ENCODE measurements at regions not wholly inside any gene's neighbourhood (a gene's known extent, or its start where the extent isn't known, plus 50 kb on each side); places are given as distances from the start of the nearest gene placed in this dataset.

- TF ChIP-seq CTCF (IDR thresholded peaks at IDR 0.05; ENCODE audit: control extremely low read depth in 1 of 3, insufficient read depth in 1 of 3, low read depth in 1 of 3, low read length in 3 of 3) (no peak), TCF12 (IDR thresholded peaks at IDR 0.05; ENCODE audit: low read depth, low read length) (no peak), NRF1 (IDR thresholded peaks at IDR 0.05; ENCODE audit: low read depth, low read length) (no peak), SIN3A (conservative IDR thresholded peaks at IDR 0.05 in 1 of 2, IDR thresholded peaks at IDR 0.05 in 1 of 2; ENCODE audit: low read depth in 1 of 2, low read length in 2 of 2) (no peak), CHD7 (IDR thresholded peaks at IDR 0.05; ENCODE audit: insufficient replicate concordance, low read length) (no peak), SRF (IDR thresholded peaks at IDR 0.05; ENCODE audit: low read depth, low read length) (no peak), POLR2A (IDR thresholded peaks at IDR 0.05; ENCODE audit: control extremely low read depth in 1 of 2, low read depth in 2 of 2, low read length in 2 of 2) (no peak), HDAC2 (IDR thresholded peaks at IDR 0.05; ENCODE audit: borderline replicate concordance in 1 of 2, low read depth in 2 of 2, low read length in 2 of 2) (no peak), EP300 (IDR thresholded peaks at IDR 0.05; ENCODE audit: borderline replicate concordance in 1 of 2, low read depth in 2 of 2, low read length in 2 of 2) (no peak), RNF2 (IDR thresholded peaks at IDR 0.05; ENCODE audit: borderline replicate concordance, low read depth, low read length, missing control alignments, poor library complexity, severe bottlenecking) (no peak), YY1 (IDR thresholded peaks at IDR 0.05; ENCODE audit: low read depth, low read length) (no peak), MAFK (IDR thresholded peaks at IDR 0.05; ENCODE audit: low read depth, low read length) (no peak)
These were observed 1358.1 kb downstream of the EFNB2 start for GRCh38 chr13:105177265-105177900.
